Left ventricle myocardium inferior (tissue), 1 donor: ENCODE measurements at regions not wholly inside any gene's neighbourhood (a gene's known extent, or its start where the extent isn't known, plus 50 kb on each side); places are given as distances from the start of the nearest gene placed in this dataset.

Experiments
- DNase-seq: peaks from one replicate; pipeline ENCODE4 v3.0.0-alpha.2; 2020
- H3K27ac ChIP-seq: fragments of 200-600 bp; replicated peaks from 2 replicates; pipeline ENCODE4 v1.8.0; 2021
- H3K27me3 ChIP-seq: fragments of 200-600 bp; 2 replicates; pipeline ENCODE4 v1.8.0; 2021; ENCODE audit warnings: low read depth
- H3K36me3 ChIP-seq: fragments of 200-600 bp; 2 replicates; pipeline ENCODE4 v1.8.0; 2021
- H3K4me1 ChIP-seq: fragments of 200-600 bp; 2 replicates; pipeline ENCODE4 v1.8.0; 2021
- H3K4me3 ChIP-seq: fragments of 200-600 bp; 2 replicates; pipeline ENCODE4 v1.8.0; 2021; ENCODE audit warnings: mild to moderate bottlenecking, moderate library complexity
- H3K9me3 ChIP-seq: fragments of 200-600 bp; replicated peaks from 2 replicates; pipeline ENCODE4 v1.8.0; 2021
- CTCF ChIP-seq: fragments of 200-600 bp; IDR thresholded peaks from 2 replicates; pipeline ENCODE4 v1.8.0; 2021; ENCODE audit warnings: antibody characterized with exemption, mild to moderate bottlenecking, borderline replicate concordance
- intact Hi-C: fragments of 100-400 bp; cut with micrococcal nuclease; formaldehyde crosslinking; loops from one replicate; pipeline ENCODE4 v1.11.0; 2022
- donor health status: DM: no; HTN: yes; CAD: no; lungs with severe emphysema.

DNA sequence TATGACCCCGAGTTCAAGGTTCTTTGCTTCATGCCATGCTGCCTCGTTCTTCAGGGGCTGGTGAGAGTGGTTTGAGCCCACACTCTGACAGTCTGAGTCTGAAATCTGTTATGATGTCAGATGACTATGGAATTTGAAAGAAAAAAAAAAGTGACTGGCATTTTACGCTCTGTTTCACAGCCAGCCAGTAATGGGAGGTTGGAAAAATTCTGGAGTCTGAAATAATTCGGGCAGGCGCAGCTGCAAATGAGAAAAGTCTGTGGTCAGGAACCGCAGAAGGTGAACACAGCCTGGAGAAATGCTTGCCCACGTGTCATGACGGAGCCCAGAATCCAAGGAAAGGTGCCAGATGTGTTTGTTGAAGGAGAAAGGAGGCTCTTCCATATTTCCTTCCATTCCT is 269.8 kb upstream of the PWP1 start:
- intact Hi-C loops: no loop called here
- peaks cover 7% of the 10 kb centered on the region for H3K27me3 ChIP-seq
- TF ChIP-seq CTCF: no peak
- no peak overlapping the region for H3K27ac ChIP-seq
- H3K4me1 ChIP-seq: no peaks in the 10 kb centered on the region
- no peaks in the 10 kb centered on the region for H3K9me3 ChIP-seq
- no peak overlapping the region for H3K4me3 ChIP-seq
- no peaks in the 10 kb centered on the region for H3K36me3 ChIP-seq
- DNase-seq: no peak

GRCh38 chr12:107417004-107417403 is 268.6 kb upstream of the PWP1 start:
- DNase-seq: no peak
- Histone ChIP-seq H3K27ac (no peak overlapping the region), H3K4me1 (no peaks in the 10 kb centered on the region), H3K27me3 (peaks cover 7% of the 10 kb centered on the region), H3K9me3 (no peaks in the 10 kb centered on the region), H3K36me3 (no peaks in the 10 kb centered on the region), H3K4me3 (no peak overlapping the region)
- no peak for TF ChIP-seq CTCF
- intact Hi-C loops: no loop called here

- no peak for TF ChIP-seq CTCF
- intact Hi-C loops: no loop called here
These were observed 266.6 kb upstream of the PWP1 start for GRCh38 chr12:107418981-107419380.

GRCh38 chr12:107423531-107423930 is 262.1 kb upstream of the PWP1 start:
- H3K27ac ChIP-seq: no peak overlapping the region
- TF ChIP-seq CTCF: no peak
- H3K36me3 ChIP-seq: no peaks in the 10 kb centered on the region
- H3K4me3 ChIP-seq: no peak overlapping the region
- DNase-seq: no peak
- intact Hi-C loops: no loop called here
- peaks cover 6% of the 10 kb centered on the region for H3K9me3 ChIP-seq
- no peaks in the 10 kb centered on the region for H3K4me1 ChIP-seq
- peaks cover 3% of the 10 kb centered on the region for H3K27me3 ChIP-seq

More at GRCh38 chr12:107418981-107419380, 266.6 kb upstream of the PWP1 start:
- no peaks in the 10 kb centered on the region for H3K4me1 ChIP-seq
- no peaks in the 10 kb centered on the region for H3K9me3 ChIP-seq
- H3K36me3 ChIP-seq: no peaks in the 10 kb centered on the region
- no peak for DNase-seq
- H3K27ac ChIP-seq: no peak overlapping the region
- H3K27me3 ChIP-seq: peaks cover 7% of the 10 kb centered on the region
- H3K4me3 ChIP-seq: no peak overlapping the region

- TF ChIP-seq CTCF: no peak
- intact Hi-C loops: no loop called here
- no peak overlapping the region for H3K27ac ChIP-seq
- no peaks in the 10 kb centered on the region for H3K36me3 ChIP-seq
- H3K4me3 ChIP-seq: no peak overlapping the region
- H3K9me3 ChIP-seq: peaks cover 6% of the 10 kb centered on the region
- no peak for DNase-seq
- peaks cover 3% of the 10 kb centered on the region for H3K27me3 ChIP-seq
- peaks cover 4% of the 10 kb centered on the region for H3K4me1 ChIP-seq
These were observed 256.4 kb upstream of the PWP1 start for GRCh38 chr12:107429006-107429705.
